A673 (cell line): ENCODE measurements at regions not wholly inside any gene's neighbourhood (a gene's known extent, or its start where the extent isn't known, plus 50 kb on each side); places are given as distances from the start of the nearest gene placed in this dataset.

Source experiments
- EZH2 ChIP-seq: fragments of 200-600 bp; sonication (generic); IDR thresholded peaks from 2 replicates; pipeline ENCODE4 v1.6.1; 2017; ENCODE audit warnings: borderline replicate concordance, low read depth, mild to moderate bottlenecking, mixed read lengths, antibody characterized with exemption, low read length; ENCODE audit not compliant: poor library complexity, severe bottlenecking
- TF ChIP-seq, protein P1 (sequence below): fragments of 300-800, 200-600 bp; sonication (generic); conservative IDR thresholded peaks from 2 replicates; pipeline ENCODE4 v1.5.1; 2017; ENCODE audit warnings: low read depth, mild to moderate bottlenecking, antibody characterized with exemption, low read length, moderate library complexity, mixed read lengths

DNA sequence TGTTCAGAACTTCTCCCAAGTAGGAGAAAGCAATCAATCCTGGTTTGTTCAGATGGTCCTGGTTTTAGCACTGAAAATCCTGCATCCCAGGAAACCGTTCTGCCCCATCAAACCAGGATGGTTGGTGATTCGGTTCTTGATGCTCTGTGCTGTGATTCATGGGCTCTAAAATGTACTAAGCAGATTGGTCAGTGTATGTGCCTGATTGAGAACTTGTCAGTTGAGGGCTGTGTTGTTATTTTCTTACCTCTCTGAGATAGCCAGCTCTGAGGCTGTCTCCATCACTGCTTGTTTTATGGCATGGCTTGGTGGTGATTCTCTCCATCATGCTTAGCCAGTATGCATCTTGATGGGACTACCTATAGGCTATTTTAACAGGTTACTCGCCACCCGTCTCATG lies 246.9 kb upstream of the RBFOX1 start:
- no peak for TF ChIP-seq EZH2
- TF ChIP-seq, protein P1, sequence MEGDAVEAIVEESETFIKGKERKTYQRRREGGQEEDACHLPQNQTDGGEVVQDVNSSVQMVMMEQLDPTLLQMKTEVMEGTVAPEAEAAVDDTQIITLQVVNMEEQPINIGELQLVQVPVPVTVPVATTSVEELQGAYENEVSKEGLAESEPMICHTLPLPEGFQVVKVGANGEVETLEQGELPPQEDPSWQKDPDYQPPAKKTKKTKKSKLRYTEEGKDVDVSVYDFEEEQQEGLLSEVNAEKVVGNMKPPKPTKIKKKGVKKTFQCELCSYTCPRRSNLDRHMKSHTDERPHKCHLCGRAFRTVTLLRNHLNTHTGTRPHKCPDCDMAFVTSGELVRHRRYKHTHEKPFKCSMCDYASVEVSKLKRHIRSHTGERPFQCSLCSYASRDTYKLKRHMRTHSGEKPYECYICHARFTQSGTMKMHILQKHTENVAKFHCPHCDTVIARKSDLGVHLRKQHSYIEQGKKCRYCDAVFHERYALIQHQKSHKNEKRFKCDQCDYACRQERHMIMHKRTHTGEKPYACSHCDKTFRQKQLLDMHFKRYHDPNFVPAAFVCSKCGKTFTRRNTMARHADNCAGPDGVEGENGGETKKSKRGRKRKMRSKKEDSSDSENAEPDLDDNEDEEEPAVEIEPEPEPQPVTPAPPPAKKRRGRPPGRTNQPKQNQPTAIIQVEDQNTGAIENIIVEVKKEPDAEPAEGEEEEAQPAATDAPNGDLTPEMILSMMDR: no peak
